ENCODE measurements at regions not wholly inside any gene's neighbourhood (a gene's known extent, or its start where the extent isn't known, plus 50 kb on each side); places are given as distances from the start of the nearest gene placed in this dataset.

- H3K27ac ChIP-seq (ENCODE audit: low read length), result no peak overlapping the region
- no peak overlapping the region for H3K4me3 ChIP-seq (ENCODE audit: low read length)
- H3K9ac ChIP-seq (ENCODE audit: low read length), result no peak overlapping the region
- peaks cover 5% of the 10 kb centered on the region for H3K27me3 ChIP-seq (ENCODE audit: control insufficient read depth, insufficient read depth, low read length)
- peaks cover 13% of the 10 kb centered on the region for H3K4me1 ChIP-seq (ENCODE audit: control insufficient read depth, low read depth, low read length)
- H3K36me3 ChIP-seq (ENCODE audit: control insufficient read depth, low read depth, low read length), result no peaks in the 10 kb centered on the region
- H3K9me3 ChIP-seq (ENCODE audit: control insufficient read depth, low read depth, low read length), result no peaks in the 10 kb centered on the region
These were observed 155.6 kb upstream of the HES1 start for GRCh38 chr3:193980326-193980725.

GRCh38 chr3:193980905-193981304, 155.0 kb upstream of the HES1 start:
- peaks cover 5% of the 10 kb centered on the region for H3K27me3 ChIP-seq (ENCODE audit: control insufficient read depth, insufficient read depth, low read length)
- no peak overlapping the region for H3K9ac ChIP-seq (ENCODE audit: low read length)
- H3K4me3 ChIP-seq (ENCODE audit: low read length), result no peak overlapping the region
- H3K9me3 ChIP-seq (ENCODE audit: control insufficient read depth, low read depth, low read length), result no peaks in the 10 kb centered on the region
- no peaks in the 10 kb centered on the region for H3K36me3 ChIP-seq (ENCODE audit: control insufficient read depth, low read depth, low read length)
- H3K4me1 ChIP-seq (ENCODE audit: control insufficient read depth, low read depth, low read length), result peaks cover 8% of the 10 kb centered on the region
- H3K27ac ChIP-seq (ENCODE audit: low read length), result no peak overlapping the region

GRCh38 chr3:193981504-193981903, 154.4 kb upstream of the HES1 start:
- Histone ChIP-seq H3K4me1 (ENCODE audit: control insufficient read depth, low read depth, low read length) (peaks cover 2% of the 10 kb centered on the region), H3K9ac (ENCODE audit: low read length) (no peak overlapping the region), H3K4me3 (ENCODE audit: low read length) (no peak overlapping the region), H3K27me3 (ENCODE audit: control insufficient read depth, insufficient read depth, low read length) (peaks cover 5% of the 10 kb centered on the region), H3K9me3 (ENCODE audit: control insufficient read depth, low read depth, low read length) (no peaks in the 10 kb centered on the region), H3K27ac (ENCODE audit: low read length) (no peak overlapping the region), H3K36me3 (ENCODE audit: control insufficient read depth, low read depth, low read length) (no peaks in the 10 kb centered on the region)

GRCh38 chr3:193982258-193982659, 153.7 kb upstream of the HES1 start:
- Histone ChIP-seq H3K4me1 (ENCODE audit: control insufficient read depth, low read depth, low read length) (peaks cover 2% of the 10 kb centered on the region), H3K36me3 (ENCODE audit: control insufficient read depth, low read depth, low read length) (no peaks in the 10 kb centered on the region), H3K9me3 (ENCODE audit: control insufficient read depth, low read depth, low read length) (no peaks in the 10 kb centered on the region), H3K4me3 (ENCODE audit: low read length) (no peak overlapping the region), H3K27me3 (ENCODE audit: control insufficient read depth, insufficient read depth, low read length) (peaks cover 5% of the 10 kb centered on the region), H3K9ac (ENCODE audit: low read length) (no peak overlapping the region), H3K27ac (ENCODE audit: low read length) (no peak overlapping the region)

DNA sequence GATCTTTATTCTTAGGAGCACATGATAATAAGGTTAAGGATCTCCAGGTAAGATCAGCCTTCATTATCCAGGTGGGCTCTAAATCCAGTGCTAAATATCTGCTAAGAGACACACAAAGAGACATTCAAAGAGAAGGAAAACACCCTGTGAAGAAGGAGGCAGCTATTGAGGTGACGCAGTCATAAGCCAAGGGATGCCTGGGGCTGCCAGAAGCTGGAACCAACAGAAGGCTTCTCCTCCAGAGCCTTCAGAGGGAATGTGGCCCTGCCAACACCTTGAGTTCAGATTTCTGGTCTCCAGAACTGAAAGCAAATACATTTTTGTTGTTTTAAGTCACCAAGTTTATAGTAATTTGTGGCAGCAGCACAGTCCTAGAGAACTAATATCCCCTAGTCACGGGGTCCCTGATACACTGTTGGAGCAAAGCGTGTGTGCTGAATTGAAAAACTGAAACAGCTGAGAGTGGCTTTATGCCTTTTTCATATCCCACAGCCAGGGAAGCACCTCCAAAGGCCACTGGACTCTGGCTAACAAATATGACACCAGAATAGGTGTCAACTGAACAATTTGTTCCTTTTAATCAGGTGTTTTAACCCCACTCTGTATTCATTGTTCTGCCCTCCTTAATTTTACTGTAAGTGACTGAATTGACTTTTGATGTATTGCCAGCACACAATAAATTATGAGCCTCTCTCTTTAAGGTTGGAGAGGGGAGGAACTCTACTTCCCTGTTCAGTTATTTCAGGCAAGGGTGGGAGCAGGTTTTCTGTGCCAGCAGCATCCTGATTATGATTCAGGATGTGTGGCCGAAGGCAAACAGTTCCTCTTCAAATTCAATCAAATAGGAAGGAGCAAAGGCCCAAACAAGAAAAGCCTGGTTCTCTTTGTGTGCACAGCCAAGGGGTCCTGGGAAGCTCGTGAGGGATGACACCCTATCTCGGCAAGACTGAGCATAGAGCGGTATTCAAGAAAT, 151.8 kb upstream of the HES1 start:
- no peaks in the 10 kb centered on the region for H3K36me3 ChIP-seq (ENCODE audit: control insufficient read depth, low read depth, low read length)
- no peaks in the 10 kb centered on the region for H3K9me3 ChIP-seq (ENCODE audit: control insufficient read depth, low read depth, low read length)
- H3K4me1 ChIP-seq (ENCODE audit: control insufficient read depth, low read depth, low read length), result peaks cover 2% of the 10 kb centered on the region
- no peak overlapping the region for H3K27ac ChIP-seq (ENCODE audit: low read length)
- H3K27me3 ChIP-seq (ENCODE audit: control insufficient read depth, insufficient read depth, low read length), result peaks cover 5% of the 10 kb centered on the region
- H3K4me3 ChIP-seq (ENCODE audit: low read length), result no peak overlapping the region
- H3K9ac ChIP-seq (ENCODE audit: low read length), result no peak overlapping the region

- peaks cover 2% of the 10 kb centered on the region for H3K4me1 ChIP-seq (ENCODE audit: control insufficient read depth, low read depth, low read length)
- H3K4me3 ChIP-seq (ENCODE audit: low read length), result no peak overlapping the region
- H3K36me3 ChIP-seq (ENCODE audit: control insufficient read depth, low read depth, low read length), result no peaks in the 10 kb centered on the region
- H3K9ac ChIP-seq (ENCODE audit: low read length), result no peak overlapping the region
- no peaks in the 10 kb centered on the region for H3K9me3 ChIP-seq (ENCODE audit: control insufficient read depth, low read depth, low read length)
- peaks cover 5% of the 10 kb centered on the region for H3K27me3 ChIP-seq (ENCODE audit: control insufficient read depth, insufficient read depth, low read length)
- no peak overlapping the region for H3K27ac ChIP-seq (ENCODE audit: low read length)
These were observed 151.1 kb upstream of the HES1 start for GRCh38 chr3:193984876-193985275.

DNA sequence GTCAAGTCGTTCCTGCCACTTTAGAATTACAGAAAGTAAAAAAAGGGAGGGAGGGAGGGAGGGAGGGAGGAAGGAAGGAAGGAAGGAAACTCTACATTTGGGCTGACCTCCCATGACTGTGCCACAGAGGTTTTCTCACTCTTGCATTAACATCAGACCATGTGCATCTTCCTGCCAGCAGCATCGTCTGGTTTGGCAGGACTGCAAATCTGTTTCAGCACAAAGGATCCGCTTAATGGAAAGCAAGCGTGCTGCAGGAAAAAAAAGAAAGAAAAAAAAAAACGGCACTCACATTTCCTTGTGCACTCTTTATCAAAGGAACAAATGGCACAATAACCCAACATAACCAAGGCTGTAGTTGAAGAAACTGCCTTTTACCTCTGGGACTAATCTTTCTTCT, 148.8 kb upstream of the HES1 start:
- Histone ChIP-seq H3K9me3 (ENCODE audit: control insufficient read depth, low read depth, low read length) (no peaks in the 10 kb centered on the region), H3K4me1 (ENCODE audit: control insufficient read depth, low read depth, low read length) (no peaks in the 10 kb centered on the region), H3K36me3 (ENCODE audit: control insufficient read depth, low read depth, low read length) (no peaks in the 10 kb centered on the region), H3K4me3 (ENCODE audit: low read length) (no peak overlapping the region), H3K27ac (ENCODE audit: low read length) (no peak overlapping the region), H3K9ac (ENCODE audit: low read length) (no peak overlapping the region), H3K27me3 (ENCODE audit: control insufficient read depth, insufficient read depth, low read length) (peaks cover 5% of the 10 kb centered on the region)

- H3K27me3 ChIP-seq (ENCODE audit: control insufficient read depth, insufficient read depth, low read length), result peaks cover under 1% of the 10 kb centered on the region
- H3K4me3 ChIP-seq (ENCODE audit: low read length), result no peak overlapping the region
- H3K4me1 ChIP-seq (ENCODE audit: control insufficient read depth, low read depth, low read length), result no peaks in the 10 kb centered on the region
- no peak overlapping the region for H3K9ac ChIP-seq (ENCODE audit: low read length)
- H3K9me3 ChIP-seq (ENCODE audit: control insufficient read depth, low read depth, low read length), result no peaks in the 10 kb centered on the region
- no peaks in the 10 kb centered on the region for H3K36me3 ChIP-seq (ENCODE audit: control insufficient read depth, low read depth, low read length)
- H3K27ac ChIP-seq (ENCODE audit: low read length), result no peak overlapping the region
These were observed 146.8 kb upstream of the HES1 start for GRCh38 chr3:193989186-193989585.

DNA sequence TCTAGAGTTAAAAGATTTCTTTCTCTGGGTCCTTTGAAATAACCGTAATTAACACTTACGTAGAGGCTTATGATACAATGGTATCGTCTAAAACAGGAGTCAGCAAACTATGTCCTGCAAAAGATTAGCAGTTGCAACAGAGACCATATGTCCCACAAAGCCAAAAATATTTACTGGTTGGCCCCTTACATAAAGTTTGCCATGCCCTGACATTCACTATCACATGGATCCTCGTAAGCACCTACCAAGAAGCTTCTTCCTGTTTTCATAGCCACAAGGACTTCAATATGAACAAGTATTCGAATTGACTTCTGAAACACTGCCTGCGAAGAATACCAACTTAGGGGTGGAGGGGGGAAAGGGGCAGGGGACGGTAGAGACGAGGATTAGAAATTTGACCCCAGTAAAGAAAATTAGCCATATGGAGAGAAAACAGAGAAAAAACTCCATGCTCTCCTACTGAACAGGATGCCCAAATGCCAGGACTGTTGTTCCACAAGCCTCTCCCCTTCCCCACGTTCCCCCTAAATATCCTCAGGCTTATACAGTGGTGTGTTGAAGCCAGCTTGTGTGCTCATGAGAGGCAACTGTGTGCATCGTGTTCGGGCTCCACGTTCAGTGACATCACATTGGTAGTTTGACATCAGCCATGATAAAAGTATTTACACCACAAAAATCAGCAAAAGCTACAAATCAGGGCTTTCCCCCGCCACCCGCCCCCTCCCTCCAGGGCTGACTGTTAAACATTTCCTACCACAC, 144.1 kb upstream of the HES1 start:
- no peak overlapping the region for H3K27ac ChIP-seq (ENCODE audit: low read length)
- no peaks in the 10 kb centered on the region for H3K36me3 ChIP-seq (ENCODE audit: control insufficient read depth, low read depth, low read length)
- no peak overlapping the region for H3K9ac ChIP-seq (ENCODE audit: low read length)
- peaks cover 5% of the 10 kb centered on the region for H3K27me3 ChIP-seq (ENCODE audit: control insufficient read depth, insufficient read depth, low read length)
- H3K4me1 ChIP-seq (ENCODE audit: control insufficient read depth, low read depth, low read length), result peaks cover 20% of the 10 kb centered on the region
- H3K4me3 ChIP-seq (ENCODE audit: low read length), result no peak overlapping the region
- no peaks in the 10 kb centered on the region for H3K9me3 ChIP-seq (ENCODE audit: control insufficient read depth, low read depth, low read length)

- Histone ChIP-seq H3K36me3 (ENCODE audit: control insufficient read depth, low read depth, low read length) (no peaks in the 10 kb centered on the region), H3K4me1 (ENCODE audit: control insufficient read depth, low read depth, low read length) (peaks cover 26% of the 10 kb centered on the region), H3K4me3 (ENCODE audit: low read length) (no peak overlapping the region), H3K27me3 (ENCODE audit: control insufficient read depth, insufficient read depth, low read length) (peaks cover 12% of the 10 kb centered on the region), H3K9ac (ENCODE audit: low read length) (no peak overlapping the region), H3K9me3 (ENCODE audit: control insufficient read depth, low read depth, low read length) (no peaks in the 10 kb centered on the region), H3K27ac (ENCODE audit: low read length) (no peak overlapping the region)
These were observed 143.4 kb upstream of the HES1 start for GRCh38 chr3:193992425-193993037.

GRCh38 chr3:193996221-193996620, 139.7 kb upstream of the HES1 start:
- Histone ChIP-seq H3K36me3 (ENCODE audit: control insufficient read depth, low read depth, low read length) (no peaks in the 10 kb centered on the region), H3K27me3 (ENCODE audit: control insufficient read depth, insufficient read depth, low read length) (peaks cover 15% of the 10 kb centered on the region), H3K9me3 (ENCODE audit: control insufficient read depth, low read depth, low read length) (no peaks in the 10 kb centered on the region), H3K27ac (ENCODE audit: low read length) (no peak overlapping the region), H3K9ac (ENCODE audit: low read length) (no peak overlapping the region), H3K4me3 (ENCODE audit: low read length) (peak overlapping the region; percentile 11), H3K4me1 (ENCODE audit: control insufficient read depth, low read depth, low read length) (peaks cover 26% of the 10 kb centered on the region)
